DND-41 (cell line): ENCODE measurements at regions not wholly inside any gene's neighbourhood (a gene's known extent, or its start where the extent isn't known, plus 50 kb on each side); places are given as distances from the start of the nearest gene placed in this dataset.

Experiments
- ATAC-seq: fragments of 200-7000 bp; cut with Tn5 transposase; 3 replicates; pipeline ENCODE4 v1.9.1; 2021; ENCODE audit warnings: low read depth; ENCODE audit not compliant: insufficient read depth
- DNase-seq: peaks from one replicate; pipeline ENCODE4 v3.0.0-alpha.2; 2020
- H2AFZ ChIP-seq: 2 replicates; pipeline ENCODE4 v1.6.0; 2012; ENCODE audit warnings: low read depth, low read length
- H3K27ac ChIP-seq: 2 replicates; pipeline ENCODE4 v1.5.1; 2012; ENCODE audit warnings: low read length, inconsistent platforms
- H3K27me3 ChIP-seq: fragments of 200-600 bp; sonication (generic); 2 replicates; pipeline ENCODE4 v1.6.0; 2012; ENCODE audit warnings: low read length, mild to moderate bottlenecking, inconsistent platforms; ENCODE audit not compliant: insufficient read depth, poor library complexity
- H3K36me3 ChIP-seq: 2 replicates; pipeline ENCODE4 v1.5.1; 2012; ENCODE audit warnings: low read length, inconsistent platforms; ENCODE audit not compliant: insufficient read depth
- H3K4me1 ChIP-seq: 2 replicates; pipeline ENCODE4 v1.5.1; 2012; ENCODE audit warnings: mild to moderate bottlenecking, low read length; ENCODE audit not compliant: insufficient read depth
- H3K4me2 ChIP-seq: 2 replicates; pipeline ENCODE4 v1.6.0; 2012; ENCODE audit warnings: mild to moderate bottlenecking, moderate library complexity, low read length, inconsistent platforms; ENCODE audit not compliant: insufficient read depth
- H3K4me3 ChIP-seq, 2 experiments: fragments of 200-600 bp in 1 of 2; shearing (Covaris generic) in 1 of 2; 2 replicates each; pipeline ENCODE4 v1.5.1; 2012 to 2016; ENCODE audit warnings: inconsistent platforms in 2 of 2, low read length in 2 of 2, mild to moderate bottlenecking in 2 of 2, low read depth in 1 of 2, moderate library complexity in 1 of 2
- H3K79me2 ChIP-seq: 2 replicates; pipeline ENCODE4 v1.6.0; 2012; ENCODE audit warnings: low read length, inconsistent platforms; ENCODE audit not compliant: insufficient read depth
- H3K9ac ChIP-seq: 2 replicates; pipeline ENCODE4 v1.6.0; 2012; ENCODE audit warnings: low read depth, mild to moderate bottlenecking, inconsistent platforms, low read length, moderate library complexity
- H3K9me3 ChIP-seq: 2 replicates; pipeline ENCODE4 v1.5.1; 2012; ENCODE audit warnings: low read length, moderate library complexity, mild to moderate bottlenecking, inconsistent platforms; ENCODE audit not compliant: insufficient read depth, severe bottlenecking
- H4K20me1 ChIP-seq: 2 replicates; pipeline ENCODE4 v1.6.0; 2012; ENCODE audit warnings: low read length; ENCODE audit not compliant: insufficient read depth
- EZH2 ChIP-seq: IDR thresholded peaks from 3 replicates; pipeline ENCODE4 v1.6.1; 2012; ENCODE audit warnings: borderline replicate concordance, low read depth, mild to moderate bottlenecking, moderate library complexity, low read length, inconsistent platforms; ENCODE audit not compliant: severe bottlenecking
- TF ChIP-seq, protein P1 (sequence below): IDR thresholded peaks from 2 replicates; pipeline ENCODE4 v1.5.1; 2012; ENCODE audit warnings: borderline replicate concordance, low read length, moderate library complexity, mild to moderate bottlenecking; ENCODE audit not compliant: poor library complexity, severe bottlenecking; ENCODE audit errors: extremely low read depth

DNA sequence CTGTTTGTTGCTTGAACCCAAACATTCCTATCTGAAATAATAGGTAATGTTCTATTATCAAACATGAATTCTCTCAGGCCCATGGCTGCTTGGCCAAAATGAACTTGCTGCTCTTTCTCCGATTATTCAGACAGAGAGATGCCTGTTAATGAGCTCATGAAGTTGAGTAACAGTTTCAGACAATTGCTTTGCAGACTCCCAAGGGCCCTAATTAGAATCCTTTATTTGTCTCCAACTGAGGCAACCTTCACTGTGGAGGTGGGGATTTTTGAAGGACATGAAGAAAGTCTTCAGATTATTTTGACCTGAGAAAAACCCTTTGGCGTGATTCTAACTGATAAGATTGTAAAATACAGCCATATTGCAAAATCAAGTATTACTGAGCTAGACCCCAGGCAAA lies 466.7 kb downstream of the NFIB start:
- no peak overlapping the region for H3K9ac ChIP-seq
- no peaks in the 10 kb centered on the region for H3K4me1 ChIP-seq
- no peak overlapping the region for H3K4me3 ChIP-seq
- H3K9me3 ChIP-seq = no peaks in the 10 kb centered on the region
- TF ChIP-seq EZH2 = no peak
- TF ChIP-seq, protein P1, sequence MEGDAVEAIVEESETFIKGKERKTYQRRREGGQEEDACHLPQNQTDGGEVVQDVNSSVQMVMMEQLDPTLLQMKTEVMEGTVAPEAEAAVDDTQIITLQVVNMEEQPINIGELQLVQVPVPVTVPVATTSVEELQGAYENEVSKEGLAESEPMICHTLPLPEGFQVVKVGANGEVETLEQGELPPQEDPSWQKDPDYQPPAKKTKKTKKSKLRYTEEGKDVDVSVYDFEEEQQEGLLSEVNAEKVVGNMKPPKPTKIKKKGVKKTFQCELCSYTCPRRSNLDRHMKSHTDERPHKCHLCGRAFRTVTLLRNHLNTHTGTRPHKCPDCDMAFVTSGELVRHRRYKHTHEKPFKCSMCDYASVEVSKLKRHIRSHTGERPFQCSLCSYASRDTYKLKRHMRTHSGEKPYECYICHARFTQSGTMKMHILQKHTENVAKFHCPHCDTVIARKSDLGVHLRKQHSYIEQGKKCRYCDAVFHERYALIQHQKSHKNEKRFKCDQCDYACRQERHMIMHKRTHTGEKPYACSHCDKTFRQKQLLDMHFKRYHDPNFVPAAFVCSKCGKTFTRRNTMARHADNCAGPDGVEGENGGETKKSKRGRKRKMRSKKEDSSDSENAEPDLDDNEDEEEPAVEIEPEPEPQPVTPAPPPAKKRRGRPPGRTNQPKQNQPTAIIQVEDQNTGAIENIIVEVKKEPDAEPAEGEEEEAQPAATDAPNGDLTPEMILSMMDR = no peak
- DNase-seq (no peak), ATAC-seq (no peak)
- H3K36me3 ChIP-seq = no peaks in the 10 kb centered on the region
- no peaks in the 10 kb centered on the region for H4K20me1 ChIP-seq
- H3K27me3 ChIP-seq = no peaks in the 10 kb centered on the region
- H3K4me2 ChIP-seq = no peak overlapping the region
- no peaks in the 10 kb centered on the region for H3K79me2 ChIP-seq
- H2AFZ ChIP-seq = no peak overlapping the region
- no peak overlapping the region for H3K27ac ChIP-seq

DNA sequence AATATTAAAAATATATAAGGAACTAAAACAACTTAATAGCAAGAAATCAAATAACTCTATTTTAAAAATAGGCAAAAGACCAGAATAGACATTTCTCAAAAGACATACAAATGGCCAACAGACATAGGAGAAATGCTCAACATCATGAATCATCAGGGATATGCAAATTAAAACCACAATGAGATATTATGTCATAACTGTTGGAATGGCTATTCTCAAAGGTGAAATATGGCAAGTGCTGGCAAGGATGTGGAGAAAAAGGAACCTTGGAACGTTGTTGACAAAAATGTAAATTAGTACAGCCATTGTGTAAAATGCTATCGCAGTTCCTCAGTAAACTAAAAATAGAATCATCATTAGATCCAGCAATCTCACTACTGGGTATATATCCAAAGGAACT lies 468.5 kb downstream of the NFIB start:
- Histone ChIP-seq H4K20me1 (no peaks in the 10 kb centered on the region), H3K27me3 (no peaks in the 10 kb centered on the region), H3K4me3 (no peak overlapping the region), H3K27ac (no peak overlapping the region), H2AFZ (no peak overlapping the region), H3K4me1 (no peaks in the 10 kb centered on the region), H3K9ac (no peak overlapping the region), H3K79me2 (no peaks in the 10 kb centered on the region), H3K36me3 (no peaks in the 10 kb centered on the region), H3K4me2 (no peak overlapping the region), H3K9me3 (no peaks in the 10 kb centered on the region)
- no peak for TF ChIP-seq EZH2
- TF ChIP-seq, protein P1 = no peak
- ATAC-seq = no peak
- no peak for DNase-seq

DNA sequence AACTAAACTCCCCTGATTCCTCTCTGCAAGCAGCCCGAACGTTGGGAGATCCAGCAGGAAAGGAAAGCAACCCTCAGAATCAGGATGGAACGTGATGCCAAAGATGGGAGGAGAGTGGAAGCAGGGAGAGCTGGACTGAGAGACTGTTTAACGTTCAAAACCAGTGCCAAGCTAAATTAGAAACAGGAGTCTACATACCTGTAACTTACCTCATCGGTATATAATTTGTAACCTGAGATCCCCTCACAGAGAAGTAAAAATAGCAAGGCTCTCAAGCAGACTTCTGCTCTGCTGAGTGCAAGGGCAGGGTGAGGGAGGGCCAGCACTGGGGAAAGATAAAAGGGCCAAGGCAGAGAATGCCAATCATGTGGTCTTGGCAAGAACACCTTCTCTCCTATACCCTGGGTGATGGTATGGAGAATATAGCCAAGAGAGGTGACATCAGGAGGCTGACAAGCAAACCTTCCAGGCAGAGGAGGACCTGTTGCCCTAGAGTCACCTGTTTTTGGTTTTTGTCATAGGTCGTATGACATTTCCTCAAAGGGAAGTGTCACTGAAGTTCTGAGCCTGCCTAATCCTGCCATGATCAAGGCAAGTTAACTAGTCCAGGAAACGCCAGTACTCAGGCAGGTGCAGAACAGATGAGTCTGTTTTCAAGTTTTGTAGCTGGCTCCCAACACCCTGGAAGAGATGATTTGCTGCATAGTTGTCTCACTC lies 472.0 kb downstream of the NFIB start:
- ATAC-seq (no peak), DNase-seq (no peak)
- H3K27ac ChIP-seq = no peak overlapping the region
- no peaks in the 10 kb centered on the region for H3K79me2 ChIP-seq
- TF ChIP-seq EZH2 = no peak
- TF ChIP-seq, protein P1 = no peak
- H3K4me2 ChIP-seq = no peak overlapping the region
- no peaks in the 10 kb centered on the region for H3K9me3 ChIP-seq
- no peak overlapping the region for H3K4me3 ChIP-seq
- no peak overlapping the region for H2AFZ ChIP-seq
- no peaks in the 10 kb centered on the region for H3K27me3 ChIP-seq
- H3K9ac ChIP-seq = no peak overlapping the region
- H3K36me3 ChIP-seq = no peaks in the 10 kb centered on the region
- no peaks in the 10 kb centered on the region for H3K4me1 ChIP-seq
- H4K20me1 ChIP-seq = no peaks in the 10 kb centered on the region

- Histone ChIP-seq H4K20me1 (no peaks in the 10 kb centered on the region), H3K27me3 (no peaks in the 10 kb centered on the region), H3K79me2 (no peaks in the 10 kb centered on the region), H3K9ac (no peak overlapping the region), H3K9me3 (no peaks in the 10 kb centered on the region), H3K36me3 (no peaks in the 10 kb centered on the region), H3K27ac (no peak overlapping the region), H2AFZ (no peak overlapping the region), H3K4me1 (no peaks in the 10 kb centered on the region), H3K4me3 (no peak overlapping the region), H3K4me2 (no peak overlapping the region)
- no peak for DNase-seq
- ATAC-seq = no peak
- TF ChIP-seq, protein P1 = no peak
- no peak for TF ChIP-seq EZH2
These were observed 481.5 kb downstream of the NFIB start for GRCh38 chr9:13832446-13832845.
